Heart left ventricle (tissue), 16 donors: ENCODE measurements at regions not wholly inside any gene's neighbourhood (a gene's known extent, or its start where the extent isn't known, plus 50 kb on each side); places are given as distances from the start of the nearest gene placed in this dataset.

ENCODE experiments used
- ATAC-seq, 4 donors: fragments of 200-7000 bp; cut with Tn5 transposase; one replicate each; pipeline ENCODE4 v1.9.1; 2020 to 2022; ENCODE audit warnings: moderate library complexity in 4 of 4, mild to moderate bottlenecking in 3 of 4, moderate number of reproducible peaks in 1 of 4
- DNase-seq, 5 donors: peaks; one replicate each; pipeline ENCODE4 v3.0.0-alpha.2; 2020
- H3K27ac ChIP-seq, 12 donors: fragments of 200-600 bp; sonication (generic) in 4 of 12; one replicate each; pipeline versions ENCODE4 v1.5.0 to v1.8.0; 2016 to 2022; ENCODE audit warnings: mild to moderate bottlenecking in 2 of 12
- H3K27me3 ChIP-seq, 9 donors: fragments of 200-600 bp; sonication (generic) in 2 of 9; one replicate each; pipeline versions ENCODE4 v1.5.1 to v1.8.0; 2016 to 2022; ENCODE audit warnings: mild to moderate bottlenecking in 3 of 9
- H3K36me3 ChIP-seq, 9 donors: fragments of 200-600 bp; sonication (generic) in 2 of 9; one replicate each; pipeline versions ENCODE4 v1.5.0 to v1.8.0; 2018 to 2022; ENCODE audit warnings: mild to moderate bottlenecking in 2 of 9
- H3K4me1 ChIP-seq, 12 donors: fragments of 200-600 bp; sonication (generic) in 4 of 12; one replicate each; pipeline versions ENCODE4 v1.5.0 to v1.8.0; 2016 to 2022; ENCODE audit warnings: mild to moderate bottlenecking in 3 of 12
- H3K4me3 ChIP-seq, 12 donors: fragments of 200-600 bp; sonication (generic) in 4 of 12; one replicate each; pipeline versions ENCODE4 v1.5.0 to v1.8.0; 2017 to 2022; ENCODE audit warnings: mild to moderate bottlenecking in 9 of 12, moderate library complexity in 4 of 12
- H3K9me3 ChIP-seq, 12 donors: fragments of 200-600 bp; sonication (generic) in 4 of 12; one replicate each; pipeline versions ENCODE4 v1.5.0 to v1.8.0; 2016 to 2022; ENCODE audit warnings: mild to moderate bottlenecking in 1 of 12
- POLR2A ChIP-seq, 2 donors: fragments of 450-650 bp; IDR thresholded peaks; one replicate each; pipeline ENCODE4 v1.6.1; 2017; ENCODE audit warnings: antibody characterized with exemption in 2 of 2, mild to moderate bottlenecking in 2 of 2, moderate library complexity in 2 of 2
- WGBS, 4 donors: extraction: QIAGEN DNeasy Blood & Tissue Kit in 2 of 4; methylation state at CpG; one replicate each; pipeline versions ENCODE4 v1.1.5 to v1.1.7; 2013 to 2018; 5-methylcytosine and 5-hydroxymethylcytosine counted together
- intact Hi-C, 10 donors: fragments of 100-400 bp; cut with DNase I; formaldehyde crosslinking; loops; one replicate each; pipeline versions ENCODE4 v1.11.1 to v1.14.2; 2022
- TF ChIP-seq, protein P1 (sequence below), 12 donors: fragments of 200-600 bp; sonication (generic) in 4 of 12; IDR thresholded peaks; one replicate each; pipeline versions ENCODE4 v1.5.0 to v1.8.0; 2018 to 2022; ENCODE audit warnings: antibody characterized with exemption in 12 of 12, mild to moderate bottlenecking in 5 of 12
- donor health status: ischemic (EF 13 %, LVEDD 7.1; RV severe dilation, severe dysfunction).
- donor health status: healthy with polysubstance abuse.
- donor health status: DM: no; HTN: yes; CAD: no.
- donor health status: DM: no; HTN: no; CAD: no.
- donor health status: ischemic (EF 25% LVEDD 6.9; RV normal size, moderate dysfunction).
- donor health status: ischemic (EF 25% LVEDD 5.7; RV mildly dilated, moderate dysfunction).
- donor health status: healthy.
- donor health status: DM: yes; HTN: yes; CAD: no.
- donor health status: ischemic (EF 35%, LVEDD 5.7; RV mildly dilated, moderate dysfunction).
- donor health status: nonischemic (EF 11% LVEDD 7.7; RV severe dilation, severe dysfunction).
- donor health status: DM: yes; HTN: yes; CAD: no.
- donor health status: PGD.
- donor health status: ischemic (EF 29% LVEDD 5.4; RV normal size, mild dysfunction).
- donor health status: nonischemic (EF 23%, LVEDD 6.1; RV moderate dilation, normal function).

GRCh38 chr4:23707652-23708026 lies 182.2 kb downstream of the PPARGC1A start:
- Histone ChIP-seq H3K27ac (no peak overlapping the region), H3K27me3 (no peaks in the 10 kb centered on the region), H3K36me3 (no peaks in the 10 kb centered on the region), H3K4me3 (no peak overlapping the region), H3K9me3 (peaks cover 0 to 2% (median 0%) of the 10 kb centered on the region in 12 donors), H3K4me1 (no peaks in the 10 kb centered on the region)
- ATAC-seq (no peak), DNase-seq (no peak)
- TF ChIP-seq, protein P1, sequence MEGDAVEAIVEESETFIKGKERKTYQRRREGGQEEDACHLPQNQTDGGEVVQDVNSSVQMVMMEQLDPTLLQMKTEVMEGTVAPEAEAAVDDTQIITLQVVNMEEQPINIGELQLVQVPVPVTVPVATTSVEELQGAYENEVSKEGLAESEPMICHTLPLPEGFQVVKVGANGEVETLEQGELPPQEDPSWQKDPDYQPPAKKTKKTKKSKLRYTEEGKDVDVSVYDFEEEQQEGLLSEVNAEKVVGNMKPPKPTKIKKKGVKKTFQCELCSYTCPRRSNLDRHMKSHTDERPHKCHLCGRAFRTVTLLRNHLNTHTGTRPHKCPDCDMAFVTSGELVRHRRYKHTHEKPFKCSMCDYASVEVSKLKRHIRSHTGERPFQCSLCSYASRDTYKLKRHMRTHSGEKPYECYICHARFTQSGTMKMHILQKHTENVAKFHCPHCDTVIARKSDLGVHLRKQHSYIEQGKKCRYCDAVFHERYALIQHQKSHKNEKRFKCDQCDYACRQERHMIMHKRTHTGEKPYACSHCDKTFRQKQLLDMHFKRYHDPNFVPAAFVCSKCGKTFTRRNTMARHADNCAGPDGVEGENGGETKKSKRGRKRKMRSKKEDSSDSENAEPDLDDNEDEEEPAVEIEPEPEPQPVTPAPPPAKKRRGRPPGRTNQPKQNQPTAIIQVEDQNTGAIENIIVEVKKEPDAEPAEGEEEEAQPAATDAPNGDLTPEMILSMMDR (IDR thresholded peaks at IDR 0.05), result no peak
- TF ChIP-seq POLR2A (IDR thresholded peaks at IDR 0.05), result no peak
- intact Hi-C loops, result no loop called here
- WGBS, 4 donors, result 81 to 95% (median 90%) methylated on average over 2 of the region's 2 CpGs

- Histone ChIP-seq H3K4me1 (no peaks in the 10 kb centered on the region), H3K36me3 (no peaks in the 10 kb centered on the region), H3K4me3 (no peak overlapping the region), H3K9me3 (peaks cover 0 to 2% (median 0%) of the 10 kb centered on the region in 12 donors), H3K27ac (no peak overlapping the region), H3K27me3 (no peaks in the 10 kb centered on the region)
- WGBS, 4 donors, result 75 to 90% (median 82%) methylated on average over 4 of the region's 4 CpGs
- TF ChIP-seq POLR2A (IDR thresholded peaks at IDR 0.05), result no peak
- TF ChIP-seq, protein P1 (IDR thresholded peaks at IDR 0.05), result no peak
- intact Hi-C loops, result no loop called here
- ATAC-seq (no peak), DNase-seq (no peak)
These were observed 182.7 kb downstream of the PPARGC1A start for GRCh38 chr4:23706972-23707651.

DNA sequence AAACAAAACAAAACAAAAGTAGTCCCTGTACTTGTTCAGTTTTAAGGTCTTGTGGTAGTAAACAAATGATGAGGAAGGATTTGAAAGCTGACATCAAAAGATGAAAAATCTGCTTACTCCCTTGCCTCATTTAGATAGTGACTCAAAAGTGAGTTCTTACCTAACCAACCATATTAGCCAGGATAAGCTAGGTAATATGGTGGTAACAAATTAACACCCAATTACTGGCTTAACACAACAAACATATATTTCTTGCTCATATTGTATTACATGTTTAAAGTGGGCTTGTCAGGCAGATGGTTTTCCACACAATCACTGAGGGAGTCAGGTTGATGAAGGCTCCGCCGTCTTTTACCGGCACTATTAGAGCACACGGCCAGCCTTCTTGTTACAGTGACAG lies 189.7 kb downstream of the PPARGC1A start:
- no peak for ATAC-seq
- intact Hi-C loops, result no loop called here
- H3K36me3 ChIP-seq, result no peaks in the 10 kb centered on the region
- 89 to 97% (median 96%) methylated on average over 4 of the region's 4 CpGs for WGBS, 4 donors
- peaks cover 0 to 2% (median 0%) of the 10 kb centered on the region in 12 donors for H3K9me3 ChIP-seq
- H3K27ac ChIP-seq, result no peak overlapping the region
- no peaks in the 10 kb centered on the region for H3K27me3 ChIP-seq
- no peak for DNase-seq
- H3K4me3 ChIP-seq, result no peak overlapping the region
- no peak for TF ChIP-seq POLR2A (IDR thresholded peaks at IDR 0.05)
- TF ChIP-seq, protein P1 (IDR thresholded peaks at IDR 0.05), result no peak
- no peaks in the 10 kb centered on the region for H3K4me1 ChIP-seq

DNA sequence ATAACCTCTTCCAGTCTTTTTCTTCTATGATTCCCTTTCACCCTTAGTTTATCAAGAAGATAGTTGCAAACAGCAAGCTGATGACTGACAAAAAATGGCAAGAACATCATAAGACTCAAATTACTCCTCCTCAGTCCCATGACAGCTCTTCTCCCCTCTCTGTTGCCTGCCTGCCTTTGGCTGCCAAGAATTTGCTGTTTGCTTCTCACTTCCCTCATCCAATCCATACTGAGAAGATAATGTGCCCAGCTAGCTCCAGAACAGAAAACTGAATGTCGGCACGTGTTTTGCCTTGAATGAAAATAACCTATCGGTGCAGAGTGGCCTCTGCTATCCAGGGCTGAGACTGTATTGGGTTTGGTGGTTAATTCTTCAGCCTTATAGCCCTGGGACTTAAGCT lies 192.1 kb downstream of the PPARGC1A start:
- H3K4me3 ChIP-seq, result no peak overlapping the region
- no peaks in the 10 kb centered on the region for H3K27me3 ChIP-seq
- TF ChIP-seq POLR2A (IDR thresholded peaks at IDR 0.05), result no peak
- TF ChIP-seq, protein P1 (IDR thresholded peaks at IDR 0.05), result no peak
- no peaks in the 10 kb centered on the region for H3K36me3 ChIP-seq
- ATAC-seq, result peak in 3 of 4 donors; percentile 36 to 47 (median 47)
- no peaks in the 10 kb centered on the region for H3K9me3 ChIP-seq
- DNase-seq, result no peak
- intact Hi-C loops, result no loop called here
- no peak overlapping the region for H3K27ac ChIP-seq
- WGBS, 4 donors, result 25 to 37% (median 33%) methylated on average over 3 of the region's 3 CpGs
- H3K4me1 ChIP-seq, result no peaks in the 10 kb centered on the region
